GM23338 (cell line): ENCODE measurements at regions not wholly inside any gene's neighbourhood (a gene's known extent, or its start where the extent isn't known, plus 50 kb on each side); places are given as distances from the start of the nearest gene placed in this dataset.

Experiments
- ATAC-seq: fragments of 200-7000 bp; cut with Tn5 transposase; 3 replicates; pipeline ENCODE4 v1.9.1; 2020
- DNase-seq: peaks from one replicate; pipeline ENCODE4 v3.0.0-alpha.2; 2015; ENCODE audit warnings: low spot score
- H2AFZ ChIP-seq: fragments of 200-600 bp; sonication (generic); 2 replicates; pipeline ENCODE4 v1.8.0; 2016; ENCODE audit warnings: antibody characterized with exemption, mild to moderate bottlenecking, moderate library complexity
- H3F3A ChIP-seq: fragments of 200-600 bp; sonication (generic); replicated peaks from 2 replicates; pipeline ENCODE4 v1.8.0; 2017; ENCODE audit warnings: antibody characterized with exemption, mixed run types, low read depth
- H3K27ac ChIP-seq: fragments of 200-600 bp; sonication (generic); 2 replicates; pipeline ENCODE4 v1.6.1; 2016; ENCODE audit warnings: low read depth
- H3K27me3 ChIP-seq: fragments of 200-600 bp; sonication (generic); 2 replicates; pipeline ENCODE4 v1.8.0; 2016; ENCODE audit warnings: mild to moderate bottlenecking, mixed run types, moderate library complexity; ENCODE audit not compliant: insufficient read depth
- H3K36me3 ChIP-seq: fragments of 200-600 bp; sonication (generic); 2 replicates; pipeline ENCODE4 v1.8.0; 2016; ENCODE audit warnings: mild to moderate bottlenecking; ENCODE audit not compliant: insufficient read depth
- H3K4me1 ChIP-seq: fragments of 200-600 bp; sonication (generic); 2 replicates; pipeline ENCODE4 v1.8.0; 2016; ENCODE audit warnings: mild to moderate bottlenecking, moderate library complexity; ENCODE audit not compliant: insufficient read depth
- H3K4me2 ChIP-seq: fragments of 200-600 bp; sonication (generic); 2 replicates; pipeline ENCODE4 v1.7.1; 2017; ENCODE audit warnings: mixed run types
- H3K4me3 ChIP-seq: fragments of 200-600 bp; sonication (generic); 2 replicates; pipeline ENCODE4 v1.6.1; 2016; ENCODE audit warnings: mixed run types
- H3K79me2 ChIP-seq: fragments of 200-600 bp; sonication (generic); replicated peaks from 2 replicates; pipeline ENCODE4 v1.8.0; 2017; ENCODE audit warnings: mild to moderate bottlenecking; ENCODE audit not compliant: insufficient read depth
- H3K9me2 ChIP-seq: fragments of 200-600 bp; sonication (generic); 2 replicates; pipeline ENCODE4 v1.8.0; 2017; ENCODE audit not compliant: insufficient read depth
- H4K20me1 ChIP-seq: fragments of 200-600 bp; sonication (generic); replicated peaks from 2 replicates; pipeline ENCODE4 v1.8.0; 2017; ENCODE audit warnings: mild to moderate bottlenecking; ENCODE audit not compliant: insufficient read depth
- H3K27ac Mint-ChIP-seq: 2 replicates; pipeline ENCODE4 v1.8.0; 2020; ENCODE audit warnings: inconsistent platforms, mild to moderate bottlenecking, moderate library complexity, mixed read lengths
- H3K27me3 Mint-ChIP-seq: 3 replicates; pipeline ENCODE4 v1.8.0; 2022; ENCODE audit warnings: low read depth, mild to moderate bottlenecking, moderate library complexity, mixed read lengths, inconsistent platforms; ENCODE audit not compliant: insufficient read depth, poor library complexity
- H3K36me3 Mint-ChIP-seq: 3 replicates; pipeline ENCODE4 v1.8.0; 2021; ENCODE audit warnings: low read depth, mild to moderate bottlenecking, inconsistent platforms, moderate library complexity, mixed read lengths
- H3K4me1 Mint-ChIP-seq: 3 replicates; pipeline ENCODE4 v1.8.0; 2020; ENCODE audit warnings: mild to moderate bottlenecking, inconsistent platforms, mixed read lengths
- H3K4me3 Mint-ChIP-seq: 3 replicates; pipeline ENCODE4 v1.8.0; 2021; ENCODE audit warnings: moderate library complexity, mild to moderate bottlenecking, inconsistent platforms, mixed read lengths
- H3K9me3 Mint-ChIP-seq: 3 replicates; pipeline ENCODE4 v1.8.0; 2020; ENCODE audit warnings: moderate library complexity, mild to moderate bottlenecking, inconsistent platforms, mixed read lengths
- ETS1 ChIP-seq: IDR thresholded peaks from 2 replicates; pipeline ENCODE4 v1.6.1; 2016; ENCODE audit warnings: antibody characterized with exemption
- EZH2 ChIP-seq: fragments of 200-600 bp; sonication (generic); IDR thresholded peaks from one replicate; pipeline ENCODE4 v1.8.0; 2017; ENCODE audit warnings: antibody characterized with exemption, mild to moderate bottlenecking, low read depth; ENCODE audit not compliant: unreplicated experiment
- EZH2phosphoT487 ChIP-seq: fragments of 200-600 bp; sonication (generic); IDR thresholded peaks from one replicate; pipeline ENCODE4 v1.8.1; 2018; ENCODE audit warnings: antibody characterized with exemption; ENCODE audit not compliant: unreplicated experiment
- JUNB ChIP-seq: IDR thresholded peaks from one replicate; pipeline ENCODE4 v1.6.1; 2016; ENCODE audit warnings: antibody characterized with exemption; ENCODE audit not compliant: unreplicated experiment
- NANOG ChIP-seq: IDR thresholded peaks from 2 replicates; pipeline ENCODE4 v1.6.1; 2016; ENCODE audit warnings: antibody characterized with exemption, borderline replicate concordance
- POLR2AphosphoS5 ChIP-seq: IDR thresholded peaks from 2 replicates; pipeline ENCODE4 v1.6.1; 2016; ENCODE audit warnings: antibody characterized with exemption, low read depth
- STAT1 ChIP-seq: IDR thresholded peaks from one replicate; pipeline ENCODE4 v1.6.1; 2016; ENCODE audit warnings: antibody characterized with exemption; ENCODE audit not compliant: unreplicated experiment
- ZNF114 ChIP-seq: fragments of 250-450 bp; sonication (Bioruptor Pico); IDR thresholded peaks from 2 replicates; pipeline ENCODE4 v1.5.0; 2020; ENCODE audit warnings: mild to moderate bottlenecking, moderate library complexity
- TF ChIP-seq, protein P1 (sequence below): IDR thresholded peaks from one replicate; pipeline ENCODE4 v1.6.1; 2018; ENCODE audit warnings: antibody characterized with exemption; ENCODE audit not compliant: unreplicated experiment
- TF ChIP-seq, protein P2 (sequence below), 2 experiments: fragments of 200-600 bp in 1 of 2; sonication (generic) in 1 of 2; conservative IDR thresholded peaks; 2 replicates each; pipeline versions ENCODE4 v1.5.1 to v1.6.1; 2016 to 2017; ENCODE audit warnings: antibody characterized with exemption in 2 of 2, low read depth in 2 of 2, mild to moderate bottlenecking in 2 of 2, moderate library complexity in 1 of 2

GRCh38 chr3:124530916-124531315 lies 199.3 kb upstream of the UMPS start (continued):
- no peak for TF ChIP-seq NANOG
- no peak for TF ChIP-seq EZH2phosphoT487
- no peak for TF ChIP-seq JUNB
- TF ChIP-seq, protein P1, sequence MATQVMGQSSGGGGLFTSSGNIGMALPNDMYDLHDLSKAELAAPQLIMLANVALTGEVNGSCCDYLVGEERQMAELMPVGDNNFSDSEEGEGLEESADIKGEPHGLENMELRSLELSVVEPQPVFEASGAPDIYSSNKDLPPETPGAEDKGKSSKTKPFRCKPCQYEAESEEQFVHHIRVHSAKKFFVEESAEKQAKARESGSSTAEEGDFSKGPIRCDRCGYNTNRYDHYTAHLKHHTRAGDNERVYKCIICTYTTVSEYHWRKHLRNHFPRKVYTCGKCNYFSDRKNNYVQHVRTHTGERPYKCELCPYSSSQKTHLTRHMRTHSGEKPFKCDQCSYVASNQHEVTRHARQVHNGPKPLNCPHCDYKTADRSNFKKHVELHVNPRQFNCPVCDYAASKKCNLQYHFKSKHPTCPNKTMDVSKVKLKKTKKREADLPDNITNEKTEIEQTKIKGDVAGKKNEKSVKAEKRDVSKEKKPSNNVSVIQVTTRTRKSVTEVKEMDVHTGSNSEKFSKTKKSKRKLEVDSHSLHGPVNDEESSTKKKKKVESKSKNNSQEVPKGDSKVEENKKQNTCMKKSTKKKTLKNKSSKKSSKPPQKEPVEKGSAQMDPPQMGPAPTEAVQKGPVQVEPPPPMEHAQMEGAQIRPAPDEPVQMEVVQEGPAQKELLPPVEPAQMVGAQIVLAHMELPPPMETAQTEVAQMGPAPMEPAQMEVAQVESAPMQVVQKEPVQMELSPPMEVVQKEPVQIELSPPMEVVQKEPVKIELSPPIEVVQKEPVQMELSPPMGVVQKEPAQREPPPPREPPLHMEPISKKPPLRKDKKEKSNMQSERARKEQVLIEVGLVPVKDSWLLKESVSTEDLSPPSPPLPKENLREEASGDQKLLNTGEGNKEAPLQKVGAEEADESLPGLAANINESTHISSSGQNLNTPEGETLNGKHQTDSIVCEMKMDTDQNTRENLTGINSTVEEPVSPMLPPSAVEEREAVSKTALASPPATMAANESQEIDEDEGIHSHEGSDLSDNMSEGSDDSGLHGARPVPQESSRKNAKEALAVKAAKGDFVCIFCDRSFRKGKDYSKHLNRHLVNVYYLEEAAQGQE = no peak
- no peak for TF ChIP-seq POLR2AphosphoS5
- TF ChIP-seq STAT1 = no peak
- TF ChIP-seq ETS1 = no peak
- TF ChIP-seq ZNF114 (CRISPR knock-in tag) = no peak
- TF ChIP-seq, protein P2, sequence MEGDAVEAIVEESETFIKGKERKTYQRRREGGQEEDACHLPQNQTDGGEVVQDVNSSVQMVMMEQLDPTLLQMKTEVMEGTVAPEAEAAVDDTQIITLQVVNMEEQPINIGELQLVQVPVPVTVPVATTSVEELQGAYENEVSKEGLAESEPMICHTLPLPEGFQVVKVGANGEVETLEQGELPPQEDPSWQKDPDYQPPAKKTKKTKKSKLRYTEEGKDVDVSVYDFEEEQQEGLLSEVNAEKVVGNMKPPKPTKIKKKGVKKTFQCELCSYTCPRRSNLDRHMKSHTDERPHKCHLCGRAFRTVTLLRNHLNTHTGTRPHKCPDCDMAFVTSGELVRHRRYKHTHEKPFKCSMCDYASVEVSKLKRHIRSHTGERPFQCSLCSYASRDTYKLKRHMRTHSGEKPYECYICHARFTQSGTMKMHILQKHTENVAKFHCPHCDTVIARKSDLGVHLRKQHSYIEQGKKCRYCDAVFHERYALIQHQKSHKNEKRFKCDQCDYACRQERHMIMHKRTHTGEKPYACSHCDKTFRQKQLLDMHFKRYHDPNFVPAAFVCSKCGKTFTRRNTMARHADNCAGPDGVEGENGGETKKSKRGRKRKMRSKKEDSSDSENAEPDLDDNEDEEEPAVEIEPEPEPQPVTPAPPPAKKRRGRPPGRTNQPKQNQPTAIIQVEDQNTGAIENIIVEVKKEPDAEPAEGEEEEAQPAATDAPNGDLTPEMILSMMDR (conservative IDR thresholded peaks at IDR 0.05; ENCODE audit: low read depth in 2 of 2) = no peak

GRCh38 chr3:124532071-124532470 lies 198.2 kb upstream of the UMPS start:
- H3K4me2 ChIP-seq = no peak overlapping the region
- Mint-ChIP-seq H3K36me3 (no peaks in the 10 kb centered on the region), H3K27me3 (no peaks in the 10 kb centered on the region), H3K4me1 (peaks cover 20% of the 10 kb centered on the region), H3K9me3 (no peaks in the 10 kb centered on the region), H3K4me3 (no peak overlapping the region), H3K27ac (no peak overlapping the region)
- peaks cover 8% of the 10 kb centered on the region for H3K4me1 ChIP-seq
- ATAC-seq = no peak
- H3K27ac ChIP-seq = no peak overlapping the region
- H4K20me1 ChIP-seq = no peaks in the 10 kb centered on the region
- H3K27me3 ChIP-seq = no peaks in the 10 kb centered on the region
- no peak for DNase-seq
- H3K9me2 ChIP-seq = peaks cover 9% of the 10 kb centered on the region; the same call in 1 of the 2 replicates
- H3F3A ChIP-seq = no peaks in the 10 kb centered on the region
- no peaks in the 10 kb centered on the region for H3K79me2 ChIP-seq
- no peak for TF ChIP-seq EZH2
- no peak overlapping the region for H2AFZ ChIP-seq
- H3K4me3 ChIP-seq = no peak overlapping the region
- H3K36me3 ChIP-seq = no peaks in the 10 kb centered on the region
